Activated T-cell treated with anti-CD3 and anti-CD28 coated beads, Interleukin-2, amount 50 U/mL, for 48 hours (primary cell): ENCODE measurements at regions not wholly inside any gene's neighbourhood (a gene's known extent, or its start where the extent isn't known, plus 50 kb on each side); places are given as distances from the start of the nearest gene placed in this dataset.

ENCODE experiments used
- DNase-seq, 2 experiments: peaks; one replicate each; pipeline ENCODE4 v3.0.0-alpha.2; 2020

- DNase-seq: no peak
Measured at GRCh38 chr10:60663850-60664249, 114.4 kb upstream of the CDK1 start.

- DNase-seq: no peak
Measured at GRCh38 chr10:60662917-60663614, 115.2 kb upstream of the CDK1 start.

GRCh38 chr10:60661637-60662036 is 116.6 kb upstream of the CDK1 start:
- no peak for DNase-seq

- DNase-seq: no peak
Measured at GRCh38 chr10:60660625-60661024, 117.7 kb upstream of the CDK1 start.

GRCh38 chr10:60654813-60655464 is 123.3 kb upstream of the CDK1 start:
- DNase-seq: no peak

GRCh38 chr10:60652628-60653027 is 125.7 kb upstream of the CDK1 start:
- no peak for DNase-seq

GRCh38 chr10:60650378-60650800 is 127.9 kb upstream of the CDK1 start:
- no peak for DNase-seq

- DNase-seq: no peak
Measured at GRCh38 chr10:60649485-60650377, 128.5 kb upstream of the CDK1 start.

GRCh38 chr10:60648761-60649160 is 129.5 kb upstream of the CDK1 start:
- no peak for DNase-seq

GRCh38 chr10:60646966-60647796 is 131.1 kb upstream of the CDK1 start:
- no peak for DNase-seq

- DNase-seq: no peak
Measured at GRCh38 chr10:60645980-60646379, 132.3 kb upstream of the CDK1 start.

GRCh38 chr10:60644436-60645130 is 133.7 kb upstream of the CDK1 start:
- DNase-seq: no peak

GRCh38 chr10:60643874-60644273 is 134.4 kb upstream of the CDK1 start:
- DNase-seq: no peak

- no peak for DNase-seq
Measured at GRCh38 chr10:60629332-60629731, 148.9 kb upstream of the CDK1 start.

GRCh38 chr10:60627778-60628748 is 150.2 kb upstream of the CDK1 start:
- no peak for DNase-seq

GRCh38 chr10:60626037-60626436 is 152.2 kb upstream of the CDK1 start:
- DNase-seq: no peak

- no peak for DNase-seq
Measured at GRCh38 chr10:60623627-60624026, 154.7 kb upstream of the CDK1 start.

- no peak for DNase-seq
Measured at GRCh38 chr10:60621018-60621417, 157.3 kb upstream of the CDK1 start.

GRCh38 chr10:60618861-60619260 is 159.4 kb upstream of the CDK1 start:
- no peak for DNase-seq

GRCh38 chr10:60615541-60615940 is 162.7 kb upstream of the CDK1 start:
- DNase-seq: no peak

GRCh38 chr10:60614363-60614762 is 163.9 kb upstream of the CDK1 start:
- DNase-seq: no peak
